ENCODE measurements at regions not wholly inside any gene's neighbourhood (a gene's known extent, or its start where the extent isn't known, plus 50 kb on each side); places are given as distances from the start of the nearest gene placed in this dataset.
"Not testable (repeated sequence)": the region's sequence is repeated elsewhere in the genome, so short reads cannot be mapped to it uniquely, and the experiment has no call there.

DNA sequence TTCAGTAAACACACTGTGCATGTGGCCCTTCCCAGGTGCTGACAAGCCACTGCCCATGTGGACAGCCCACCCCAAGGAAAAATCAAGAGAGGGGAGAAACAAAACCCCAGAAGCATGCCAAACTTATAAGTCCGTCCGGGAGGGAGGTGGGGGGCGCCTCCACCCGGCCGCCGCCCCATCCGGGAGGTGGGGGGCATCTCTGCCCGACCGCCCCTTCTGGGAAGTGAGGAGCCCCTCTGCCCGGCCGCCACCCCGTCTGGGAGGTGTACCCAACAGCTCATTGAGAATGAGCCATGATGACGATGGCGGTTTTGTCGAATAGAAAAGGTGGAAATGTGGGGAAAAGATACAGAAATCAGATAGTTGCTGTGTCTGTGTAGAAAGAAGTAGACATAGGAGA lies 53.8 kb upstream of the C2CD4B start:
- no peak for DNase-seq (ENCODE audit: low spot score)

GRCh38 chr15:62219799-62220198 lies 54.7 kb upstream of the C2CD4B start:
- DNase-seq (ENCODE audit: low spot score): no peak

GRCh38 chr15:62223020-62223419 lies 57.9 kb upstream of the C2CD4B start:
- DNase-seq (ENCODE audit: low spot score): no peak

DNA sequence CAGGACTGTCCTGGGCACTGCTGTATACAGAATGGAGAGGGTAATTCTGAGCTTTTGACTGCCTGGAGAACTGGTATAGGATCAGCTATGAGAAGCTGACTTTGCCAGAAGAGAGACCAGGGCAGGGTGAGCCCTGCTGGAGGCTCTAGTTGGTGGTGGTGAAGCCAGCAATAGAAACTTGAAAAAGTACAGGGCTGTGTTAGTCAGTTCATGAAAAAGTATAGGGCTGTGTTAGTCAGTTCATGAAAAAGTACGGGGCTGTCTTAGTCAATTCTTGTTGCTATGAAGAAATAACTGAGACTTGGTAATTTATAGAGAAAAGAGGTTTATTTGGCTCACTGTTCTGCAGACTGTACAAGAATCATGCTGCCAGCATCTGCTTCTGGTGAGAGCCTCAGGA lies 63.5 kb upstream of the C2CD4B start:
- DNase-seq (ENCODE audit: low spot score): no peak

- no peak for DNase-seq (ENCODE audit: low spot score)
Observed at GRCh38 chr15:62231856-62232255, 66.8 kb upstream of the C2CD4B start.

DNA sequence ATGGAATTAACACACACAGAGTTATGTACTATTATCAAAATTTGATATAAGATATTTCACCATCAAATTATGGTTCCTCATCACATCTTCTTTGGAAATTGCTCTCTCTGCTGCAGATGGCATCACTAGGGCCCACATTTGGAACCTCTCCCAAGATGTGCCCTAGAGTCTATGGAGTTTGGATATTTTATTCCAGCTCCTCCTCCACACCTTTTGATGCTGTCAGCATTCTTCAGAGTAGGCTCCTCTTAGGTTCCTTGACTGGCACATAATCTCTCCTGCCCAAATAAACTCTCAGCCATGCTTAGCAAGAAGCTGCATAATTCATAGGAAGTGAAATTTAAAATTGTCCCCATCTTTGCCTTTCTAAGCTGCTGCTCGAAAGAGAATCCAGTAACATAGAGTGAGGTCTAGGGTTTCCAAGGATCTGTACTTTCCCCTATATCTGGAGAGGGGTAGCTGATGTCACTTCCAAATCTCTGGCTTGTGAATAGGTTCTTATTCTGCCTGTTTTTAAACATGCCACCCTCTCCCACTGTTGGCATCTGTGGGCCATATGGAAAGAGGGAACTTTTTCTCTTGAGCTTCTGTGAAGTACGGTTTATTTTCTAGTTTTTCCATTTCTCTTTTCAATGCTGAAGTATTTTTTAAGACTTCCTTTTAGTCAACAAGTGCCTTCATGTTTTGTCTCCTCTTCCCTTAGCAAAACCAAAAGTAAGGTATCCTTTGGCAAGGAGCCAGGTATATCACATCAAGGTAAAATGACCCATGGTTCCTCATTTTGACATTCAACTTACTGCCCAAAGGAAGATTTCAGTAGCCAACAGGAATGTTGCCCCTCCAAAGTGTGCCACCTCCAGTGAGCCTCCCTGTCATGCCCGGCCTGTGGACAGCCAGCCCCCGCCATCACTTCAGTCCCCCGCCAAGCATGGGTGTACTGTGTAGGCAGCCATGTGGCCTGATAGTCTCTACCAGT lies 75.3 kb upstream of the C2CD4B start:
- no peak for DNase-seq (ENCODE audit: low spot score)

GRCh38 chr15:62241135-62241770 lies 76.2 kb upstream of the C2CD4B start:
- no peak for DNase-seq (ENCODE audit: low spot score)

GRCh38 chr15:62242999-62243398 lies 77.9 kb upstream of the C2CD4B start:
- DNase-seq (ENCODE audit: low spot score): no peak

DNA sequence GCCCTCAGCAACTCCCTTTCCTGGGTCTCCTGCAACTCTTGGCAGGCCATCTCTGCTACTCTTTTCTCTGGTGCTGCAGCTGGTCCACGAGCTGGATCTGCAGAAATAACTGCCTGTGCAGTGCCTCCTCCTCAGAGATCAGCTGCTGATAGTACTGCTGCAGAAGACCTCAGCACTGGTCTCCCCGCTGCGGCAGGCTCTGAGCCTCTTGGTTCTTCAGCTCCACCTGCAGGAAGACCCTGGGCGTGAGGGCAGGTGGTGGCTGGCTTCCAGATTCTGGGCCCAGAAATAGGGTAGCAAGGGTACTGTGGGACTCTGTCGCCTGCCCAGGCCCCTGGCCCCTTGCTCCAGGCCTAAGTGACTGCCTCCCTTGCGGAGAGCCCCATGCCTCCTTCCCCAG lies 79.7 kb upstream of the C2CD4B start:
- no peak for DNase-seq (ENCODE audit: low spot score)

DNA sequence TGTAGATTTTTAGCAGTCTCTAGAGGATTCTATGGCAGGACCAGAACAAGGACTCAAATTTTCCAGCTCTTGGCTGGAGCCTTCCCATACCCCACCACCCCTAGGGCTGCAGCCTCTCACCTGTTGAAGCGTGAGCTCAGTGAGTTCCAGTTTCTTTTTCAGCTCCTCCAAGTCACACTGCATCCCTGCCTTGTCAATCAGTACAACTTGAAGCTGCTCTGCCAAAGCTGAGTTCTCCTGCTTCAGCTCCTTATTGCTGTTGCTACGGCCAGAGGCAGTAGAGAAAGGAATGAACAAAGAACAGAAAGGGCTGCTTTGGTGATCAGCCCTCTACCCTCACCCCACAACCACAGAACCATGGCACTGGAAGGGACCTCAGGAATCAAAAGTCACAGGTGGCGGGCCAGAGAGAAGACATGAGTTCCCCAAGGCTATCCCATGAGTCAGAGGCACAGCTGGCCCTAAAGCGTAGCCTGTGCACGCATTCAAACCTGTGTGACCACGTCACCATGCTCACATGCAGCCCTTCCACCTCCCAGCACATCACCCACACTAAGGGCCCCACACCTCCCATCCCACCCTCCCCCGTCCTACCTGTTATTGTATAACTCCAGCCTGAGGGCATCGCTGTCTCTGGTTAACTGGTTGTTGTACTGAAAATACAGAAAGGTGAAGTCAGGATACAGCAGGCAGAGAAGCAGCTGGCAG lies 83.3 kb upstream of the C2CD4B start:
- no peak for DNase-seq (ENCODE audit: low spot score)

DNA sequence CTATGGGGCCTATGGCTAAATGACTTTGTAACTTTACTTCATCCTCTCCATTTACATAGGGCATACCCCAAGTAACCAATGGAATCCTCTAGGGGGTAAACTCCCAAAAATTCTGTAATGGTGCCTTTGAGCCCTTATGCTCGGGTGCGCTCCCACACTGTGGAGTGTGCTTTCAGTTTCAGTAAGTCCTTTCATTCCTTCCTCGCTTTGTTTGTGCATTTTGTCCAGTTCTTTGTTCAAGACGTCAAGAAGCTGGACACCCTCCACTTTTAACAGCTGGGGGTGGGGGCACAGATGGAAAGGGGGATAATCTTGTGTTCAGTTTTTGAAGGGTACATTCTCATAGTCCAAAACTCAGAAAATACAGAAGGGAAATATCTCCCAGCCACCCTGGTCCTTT lies 84.4 kb upstream of the C2CD4B start:
- DNase-seq (ENCODE audit: low spot score): no peak

DNA sequence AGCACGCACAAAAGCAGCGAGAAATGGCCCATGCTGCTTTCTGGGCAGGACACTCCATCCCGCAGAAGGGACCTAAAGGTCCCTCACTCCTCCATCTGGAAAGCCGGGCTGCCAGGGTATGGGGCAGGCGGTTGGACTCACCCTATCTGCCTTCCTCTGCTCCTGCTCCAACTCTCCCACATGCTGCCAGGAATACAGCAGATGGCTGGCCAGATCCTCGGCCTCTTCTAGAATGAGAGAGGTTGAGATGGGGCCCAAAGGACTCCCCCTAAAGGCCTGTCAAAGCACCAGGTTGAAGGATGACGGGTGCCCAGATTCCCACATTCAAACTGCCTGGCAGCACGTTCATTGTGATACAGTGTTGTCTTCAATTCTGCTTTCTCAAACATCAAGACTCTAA lies 85.1 kb upstream of the C2CD4B start:
- no peak for DNase-seq (ENCODE audit: low spot score)

DNA sequence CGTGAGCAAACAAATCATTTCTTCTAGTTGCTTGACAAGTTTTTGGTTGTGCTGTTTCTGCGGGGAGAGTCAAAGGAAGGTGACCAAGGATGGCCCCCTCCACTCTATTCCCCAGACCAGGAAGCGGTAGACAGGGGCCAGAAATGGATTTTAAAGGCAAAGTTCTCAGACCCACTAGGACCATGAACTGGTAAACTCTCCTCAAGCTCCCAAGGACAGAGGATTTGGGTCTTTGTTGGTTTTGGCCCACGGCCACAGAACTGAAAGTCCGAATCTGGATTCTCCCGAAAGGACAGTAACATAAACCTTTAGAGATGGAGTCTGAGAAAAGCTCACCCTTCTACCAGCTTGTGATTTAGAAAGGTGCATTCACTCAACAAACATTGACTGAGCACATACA lies 85.9 kb upstream of the C2CD4B start:
- DNase-seq (ENCODE audit: low spot score): no peak

GRCh38 chr15:62253294-62253693 lies 88.2 kb upstream of the C2CD4B start:
- DNase-seq (ENCODE audit: low spot score): no peak

- DNase-seq (ENCODE audit: low spot score): peak; percentile 74
Observed at GRCh38 chr15:62254137-62254934, 89.3 kb upstream of the C2CD4B start.

- DNase-seq (ENCODE audit: low spot score): not testable (repeated sequence)
Observed at GRCh38 chr15:62256430-62256829, 91.3 kb upstream of the C2CD4B start.

DNA sequence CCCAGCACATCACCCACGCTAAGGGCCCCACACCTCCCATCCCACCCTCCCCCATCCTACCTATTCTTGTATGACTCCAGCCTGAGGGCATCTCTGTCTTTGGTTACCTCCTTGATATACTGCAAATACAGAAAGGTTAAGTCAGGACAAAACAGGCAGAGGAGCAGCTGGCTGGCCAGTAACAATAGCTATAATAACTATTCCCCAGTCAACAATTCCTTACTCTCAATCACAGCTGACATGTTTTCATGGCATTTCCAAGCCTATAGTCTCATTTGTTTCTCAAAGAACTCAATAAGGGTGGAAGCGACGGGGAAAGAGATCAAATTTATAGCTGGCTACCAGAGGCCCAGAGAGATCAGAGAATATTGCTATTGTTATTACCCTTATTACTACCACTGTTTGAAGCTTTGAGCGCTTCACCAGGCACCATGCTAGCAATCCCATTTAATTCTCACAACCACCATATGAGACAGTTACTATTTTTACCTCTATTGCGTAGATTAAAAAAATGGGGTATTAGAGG lies 93.0 kb upstream of the C2CD4B start:
- DNase-seq (ENCODE audit: low spot score): no peak

- DNase-seq (ENCODE audit: low spot score): no peak
Observed at GRCh38 chr15:62262305-62262941, 97.3 kb upstream of the C2CD4B start.

GRCh38 chr15:62264196-62264595 lies 99.1 kb upstream of the C2CD4B start:
- no peak for DNase-seq (ENCODE audit: low spot score)

- no peak for DNase-seq (ENCODE audit: low spot score)
Observed at GRCh38 chr15:62269504-62269903, 104.4 kb upstream of the C2CD4B start.

- DNase-seq (ENCODE audit: low spot score): no peak
Observed at GRCh38 chr15:62270216-62270921, 105.3 kb upstream of the C2CD4B start.
